AG04449 (cell line): ENCODE measurements at regions not wholly inside any gene's neighbourhood (a gene's known extent, or its start where the extent isn't known, plus 50 kb on each side); places are given as distances from the start of the nearest gene placed in this dataset.

Experiments
- CTCF ChIA-PET: fragments of 350-600 bp; formaldehyde crosslinking; extraction: SDS; loops from one replicate; lab custom pipeline; 2021; ENCODE audit warnings: antibody characterized with exemption; lab: Yijun Ruan, JAX
- POLR2A ChIA-PET: fragments of 400-600, 350-600 bp; formaldehyde crosslinking; extraction: SDS; loops from one replicate; lab custom pipeline; 2020; ENCODE audit warnings: antibody characterized with exemption, inconsistent platforms; lab: Yijun Ruan, JAX
- DNase-seq: peaks from one replicate; pipeline ENCODE4 v3.0.0-alpha.2; 2010; ENCODE audit warnings: low read depth, low spot score
- H3K4me3 ChIP-seq: 2 replicates; pipeline ENCODE4 v1.5.1; 2011; ENCODE audit warnings: low read depth, mild to moderate bottlenecking, control low read depth, low read length
- TF ChIP-seq, protein P1 (sequence below): IDR thresholded peaks from one replicate; pipeline ENCODE4 v1.5.1; 2011; ENCODE audit warnings: mild to moderate bottlenecking, moderate library complexity, low read length, control low read depth, inconsistent platforms; ENCODE audit not compliant: insufficient read depth; ENCODE audit errors: missing control alignments

DNA sequence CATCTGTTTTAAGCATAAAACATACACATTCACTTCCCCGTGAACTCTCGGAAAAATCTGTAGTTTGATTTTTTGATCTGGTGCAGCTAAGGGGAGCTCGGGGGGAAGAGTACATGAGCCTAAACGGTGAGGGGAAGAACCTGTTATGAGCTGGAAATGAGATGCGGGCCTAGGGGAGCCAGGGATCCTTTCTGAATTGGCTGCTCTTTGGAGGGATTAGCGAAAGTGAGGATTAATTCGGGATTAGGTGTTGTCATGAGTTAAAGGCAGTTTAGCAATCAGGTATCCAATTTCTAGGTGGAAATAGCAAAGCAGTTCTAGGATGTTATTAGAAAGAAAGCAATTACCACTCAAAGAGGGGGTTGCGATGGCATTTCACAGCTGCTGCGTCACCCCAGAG, 51.1 kb upstream of the ADARB2 start:
- CTCF ChIA-PET, result no interaction called here
- POLR2A ChIA-PET, result no interaction called here

More for the DNA sequence above, 51.1 kb upstream of the ADARB2 start:
- DNase-seq, result no peak
- no peak overlapping the region for H3K4me3 ChIP-seq
- TF ChIP-seq, protein P1, sequence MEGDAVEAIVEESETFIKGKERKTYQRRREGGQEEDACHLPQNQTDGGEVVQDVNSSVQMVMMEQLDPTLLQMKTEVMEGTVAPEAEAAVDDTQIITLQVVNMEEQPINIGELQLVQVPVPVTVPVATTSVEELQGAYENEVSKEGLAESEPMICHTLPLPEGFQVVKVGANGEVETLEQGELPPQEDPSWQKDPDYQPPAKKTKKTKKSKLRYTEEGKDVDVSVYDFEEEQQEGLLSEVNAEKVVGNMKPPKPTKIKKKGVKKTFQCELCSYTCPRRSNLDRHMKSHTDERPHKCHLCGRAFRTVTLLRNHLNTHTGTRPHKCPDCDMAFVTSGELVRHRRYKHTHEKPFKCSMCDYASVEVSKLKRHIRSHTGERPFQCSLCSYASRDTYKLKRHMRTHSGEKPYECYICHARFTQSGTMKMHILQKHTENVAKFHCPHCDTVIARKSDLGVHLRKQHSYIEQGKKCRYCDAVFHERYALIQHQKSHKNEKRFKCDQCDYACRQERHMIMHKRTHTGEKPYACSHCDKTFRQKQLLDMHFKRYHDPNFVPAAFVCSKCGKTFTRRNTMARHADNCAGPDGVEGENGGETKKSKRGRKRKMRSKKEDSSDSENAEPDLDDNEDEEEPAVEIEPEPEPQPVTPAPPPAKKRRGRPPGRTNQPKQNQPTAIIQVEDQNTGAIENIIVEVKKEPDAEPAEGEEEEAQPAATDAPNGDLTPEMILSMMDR, result no peak
